CD4-positive, alpha-beta T cell (primary cell): ENCODE measurements at regions not wholly inside any gene's neighbourhood (a gene's known extent, or its start where the extent isn't known, plus 50 kb on each side); places are given as distances from the start of the nearest gene placed in this dataset.

Experiments used
- ATAC-seq: fragments of 200-7000 bp; cut with Tn5 transposase; one replicate; pipeline ENCODE4 v1.10.0; 2022; ENCODE audit warnings: mild to moderate bottlenecking; ENCODE audit not compliant: poor library complexity
- CTCF ChIA-PET: fragments of 350-600 bp; sonication (Branson Sonifier 250); formaldehyde crosslinking; loops from one replicate; lab custom pipeline; 2021; ENCODE audit warnings: antibody characterized with exemption, inconsistent platforms; lab: Charles Lee
- POLR2A ChIA-PET: fragments of 350-600 bp; sonication (Branson Sonifier 250); formaldehyde crosslinking; loops from one replicate; lab custom pipeline; 2021; ENCODE audit warnings: antibody characterized with exemption, inconsistent platforms; lab: Charles Lee
- DNase-seq, 14 experiments: peaks; one replicate each; pipeline ENCODE4 v3.0.0-alpha.2; 2013 to 2020; ENCODE audit warnings: mixed read lengths in 2 of 14
- H3K27ac ChIP-seq, 2 donors: one replicate each; pipeline versions ENCODE4 v1.5.1 to v1.7.0; 2013; ENCODE audit warnings: low read length in 2 of 2, low read depth in 1 of 2, mild to moderate bottlenecking in 1 of 2
- H3K27me3 ChIP-seq, 2 experiments: 1 replicate in 1 of 2; 2 replicates in 1 of 2; pipeline versions ENCODE4 v1.6.1 to v1.7.0; 2013; ENCODE audit warnings: low read length in 2 of 2, control low read depth in 1 of 2, mild to moderate bottlenecking in 1 of 2, moderate library complexity in 1 of 2; ENCODE audit not compliant: insufficient read depth in 2 of 2, control insufficient read depth in 1 of 2
- H3K36me3 ChIP-seq: one replicate; pipeline ENCODE4 v1.6.1; 2013; ENCODE audit warnings: low read length, control low read depth; ENCODE audit not compliant: insufficient read depth
- H3K4me1 ChIP-seq: one replicate; pipeline ENCODE4 v1.6.1; 2013; ENCODE audit warnings: low read length, control low read depth; ENCODE audit not compliant: insufficient read depth
- H3K4me3 ChIP-seq: one replicate; pipeline ENCODE4 v1.5.1; 2013; ENCODE audit warnings: mild to moderate bottlenecking, low read length, moderate library complexity
- H3K9me3 ChIP-seq, 2 experiments: 1 replicate in 1 of 2; 2 replicates in 1 of 2; pipeline versions ENCODE4 v1.6.1 to v1.7.0; 2013; ENCODE audit warnings: low read length in 2 of 2, mild to moderate bottlenecking in 2 of 2, control low read depth in 1 of 2, moderate library complexity in 1 of 2; ENCODE audit not compliant: control insufficient read depth in 1 of 2, insufficient read depth in 1 of 2
- H3K27ac Mint-ChIP-seq: one replicate; pipeline ENCODE4 v1.8.0; 2020; ENCODE audit warnings: mixed read lengths
- H3K27me3 Mint-ChIP-seq: one replicate; pipeline ENCODE4 v1.8.0; 2021; ENCODE audit warnings: mixed read lengths
- H3K36me3 Mint-ChIP-seq: one replicate; pipeline ENCODE4 v1.8.0; 2021; ENCODE audit warnings: low read depth, mixed read lengths
- H3K4me1 Mint-ChIP-seq: one replicate; pipeline ENCODE4 v1.8.0; 2021; ENCODE audit warnings: low read depth, mixed read lengths
- H3K4me3 Mint-ChIP-seq: one replicate; pipeline ENCODE4 v1.8.0; 2020; ENCODE audit warnings: mild to moderate bottlenecking, mixed read lengths
- H3K9me3 Mint-ChIP-seq: one replicate; pipeline ENCODE4 v1.8.0; 2020; ENCODE audit warnings: mixed read lengths
- intact Hi-C, 2 experiments: fragments of 100-400 bp; cut with DNase I in 1 of 2; cut with micrococcal nuclease in 1 of 2; formaldehyde crosslinking; loops; one replicate each; pipeline versions ENCODE4 v1.15.1 to v1.9.0; 2023 to 2025; cut with DNase I, micrococcal nuclease
- TF ChIP-seq, protein P1 (sequence below): fragments of 200-600 bp; IDR thresholded peaks from one replicate; pipeline ENCODE4 v1.8.0; 2022; ENCODE audit warnings: antibody characterized with exemption, mild to moderate bottlenecking

DNA sequence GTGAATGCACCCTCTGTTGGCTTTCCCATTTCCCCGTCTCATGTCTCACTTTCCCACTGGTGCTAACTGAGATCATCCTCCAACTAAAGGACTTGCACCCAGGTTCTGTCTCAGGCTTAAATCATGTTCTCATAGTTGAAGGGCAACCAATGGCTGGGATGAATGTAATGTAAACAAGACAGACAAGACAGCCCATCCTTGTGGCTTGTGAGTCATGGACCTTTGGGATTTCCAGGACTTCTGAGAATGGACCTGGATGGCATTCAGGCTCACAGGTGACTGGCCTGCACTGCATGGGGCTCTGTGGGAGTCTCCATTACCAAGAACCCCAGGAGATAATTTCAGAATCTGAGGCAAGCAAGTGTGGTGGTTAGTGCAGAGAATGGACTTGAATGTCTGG lies 347.5 kb downstream of the HAPSTR1 start:
- H3K27me3 Mint-ChIP-seq: no peaks in the 10 kb centered on the region
- Histone ChIP-seq H3K9me3 (no peaks in the 10 kb centered on the region), H3K27me3 (no peaks in the 10 kb centered on the region), H3K4me3 (no peak overlapping the region), H3K36me3 (no peaks in the 10 kb centered on the region), H3K4me1 (no peaks in the 10 kb centered on the region), H3K27ac (no peak overlapping the region)
- DNase-seq: no peak
- no peak for ATAC-seq
- TF ChIP-seq, protein P1, sequence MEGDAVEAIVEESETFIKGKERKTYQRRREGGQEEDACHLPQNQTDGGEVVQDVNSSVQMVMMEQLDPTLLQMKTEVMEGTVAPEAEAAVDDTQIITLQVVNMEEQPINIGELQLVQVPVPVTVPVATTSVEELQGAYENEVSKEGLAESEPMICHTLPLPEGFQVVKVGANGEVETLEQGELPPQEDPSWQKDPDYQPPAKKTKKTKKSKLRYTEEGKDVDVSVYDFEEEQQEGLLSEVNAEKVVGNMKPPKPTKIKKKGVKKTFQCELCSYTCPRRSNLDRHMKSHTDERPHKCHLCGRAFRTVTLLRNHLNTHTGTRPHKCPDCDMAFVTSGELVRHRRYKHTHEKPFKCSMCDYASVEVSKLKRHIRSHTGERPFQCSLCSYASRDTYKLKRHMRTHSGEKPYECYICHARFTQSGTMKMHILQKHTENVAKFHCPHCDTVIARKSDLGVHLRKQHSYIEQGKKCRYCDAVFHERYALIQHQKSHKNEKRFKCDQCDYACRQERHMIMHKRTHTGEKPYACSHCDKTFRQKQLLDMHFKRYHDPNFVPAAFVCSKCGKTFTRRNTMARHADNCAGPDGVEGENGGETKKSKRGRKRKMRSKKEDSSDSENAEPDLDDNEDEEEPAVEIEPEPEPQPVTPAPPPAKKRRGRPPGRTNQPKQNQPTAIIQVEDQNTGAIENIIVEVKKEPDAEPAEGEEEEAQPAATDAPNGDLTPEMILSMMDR: no peak
- intact Hi-C loops: no loop called here
- no peak overlapping the region for H3K4me3 Mint-ChIP-seq
- no peak overlapping the region for H3K27ac Mint-ChIP-seq
- CTCF ChIA-PET: no interaction called here
- peaks cover 2% of the 10 kb centered on the region for H3K9me3 Mint-ChIP-seq
- no peaks in the 10 kb centered on the region for H3K36me3 Mint-ChIP-seq
- H3K4me1 Mint-ChIP-seq: no peaks in the 10 kb centered on the region
- POLR2A ChIA-PET: no interaction called here

DNA sequence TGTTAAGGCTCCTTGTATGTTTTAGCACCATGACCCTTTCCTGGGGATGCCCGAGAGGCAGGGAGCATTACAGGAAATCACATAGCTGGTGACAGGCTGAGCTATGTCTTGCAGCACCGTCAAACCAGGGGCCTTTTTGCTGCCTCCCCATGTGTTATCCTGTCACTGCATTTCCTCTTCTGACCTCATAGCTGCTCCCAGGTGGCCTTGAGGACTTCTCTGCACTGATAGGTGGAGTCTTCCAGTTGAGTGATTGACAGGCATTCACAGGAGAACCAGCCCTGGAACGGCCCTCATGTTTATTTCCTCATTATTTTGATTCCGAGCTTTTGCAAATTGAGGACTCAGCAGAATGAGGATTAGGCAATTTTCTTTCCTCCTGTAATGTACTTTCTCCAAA lies 349.6 kb downstream of the HAPSTR1 start:
- no peaks in the 10 kb centered on the region for H3K27me3 ChIP-seq
- intact Hi-C loops: no loop called here
- H3K27me3 Mint-ChIP-seq: peaks cover 4% of the 10 kb centered on the region
- H3K36me3 Mint-ChIP-seq: no peaks in the 10 kb centered on the region
- H3K27ac Mint-ChIP-seq: no peak overlapping the region
- peaks cover 2% of the 10 kb centered on the region for H3K9me3 Mint-ChIP-seq
- ChIA-PET POLR2A (no interaction called here), CTCF (no interaction called here)
- TF ChIP-seq, protein P1: no peak
- H3K4me3 Mint-ChIP-seq: no peak overlapping the region
- H3K4me1 ChIP-seq: no peaks in the 10 kb centered on the region
- DNase-seq: no peak
- H3K4me3 ChIP-seq: no peak overlapping the region
- no peak for ATAC-seq
- H3K9me3 ChIP-seq: no peaks in the 10 kb centered on the region
- no peaks in the 10 kb centered on the region for H3K36me3 ChIP-seq
- H3K4me1 Mint-ChIP-seq: no peaks in the 10 kb centered on the region
- H3K27ac ChIP-seq: no peak overlapping the region

DNA sequence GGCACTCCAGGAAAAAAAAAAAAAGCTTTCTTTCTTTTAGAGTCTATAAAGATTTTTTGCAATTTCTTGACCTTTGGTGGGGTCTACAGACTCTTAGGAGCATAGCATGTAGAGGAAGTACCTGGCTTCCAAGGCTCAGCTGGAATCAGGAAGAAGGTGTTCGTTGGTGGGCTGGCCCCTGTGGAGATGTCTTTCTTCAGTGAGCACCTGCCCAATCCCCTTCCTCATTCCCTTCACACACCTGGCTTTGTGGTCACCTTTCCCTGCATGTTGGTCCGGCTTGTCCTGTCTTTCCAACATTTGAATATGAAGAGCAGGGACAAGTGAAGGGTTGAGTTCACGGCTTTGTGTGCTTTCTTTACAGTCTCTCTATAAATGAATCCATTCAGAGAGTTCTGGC lies 352.4 kb downstream of the HAPSTR1 start:
- intact Hi-C loops: no loop called here
- Histone ChIP-seq H3K36me3 (no peaks in the 10 kb centered on the region), H3K4me1 (no peaks in the 10 kb centered on the region), H3K27ac (no peak overlapping the region), H3K4me3 (no peak overlapping the region), H3K27me3 (no peaks in the 10 kb centered on the region), H3K9me3 (peaks cover 7 to 10% of the 10 kb centered on the region in 2 experiments)
- no peaks in the 10 kb centered on the region for H3K4me1 Mint-ChIP-seq
- ATAC-seq (no peak), DNase-seq (no peak)
- no peak overlapping the region for H3K27ac Mint-ChIP-seq
- CTCF ChIA-PET: no interaction called here
- TF ChIP-seq, protein P1: no peak
- H3K36me3 Mint-ChIP-seq: no peaks in the 10 kb centered on the region
- H3K9me3 Mint-ChIP-seq: peaks cover 7% of the 10 kb centered on the region
- no peak overlapping the region for H3K4me3 Mint-ChIP-seq
- H3K27me3 Mint-ChIP-seq: peaks cover 4% of the 10 kb centered on the region
- POLR2A ChIA-PET: no interaction called here
